ENCODE measurements at regions not wholly inside any gene's neighbourhood (a gene's known extent, or its start where the extent isn't known, plus 50 kb on each side); places are given as distances from the start of the nearest gene placed in this dataset.

GRCh38 chr11:115891581-115891980 lies 387.4 kb upstream of the CADM1 start:
- TF ChIP-seq, protein P1, sequence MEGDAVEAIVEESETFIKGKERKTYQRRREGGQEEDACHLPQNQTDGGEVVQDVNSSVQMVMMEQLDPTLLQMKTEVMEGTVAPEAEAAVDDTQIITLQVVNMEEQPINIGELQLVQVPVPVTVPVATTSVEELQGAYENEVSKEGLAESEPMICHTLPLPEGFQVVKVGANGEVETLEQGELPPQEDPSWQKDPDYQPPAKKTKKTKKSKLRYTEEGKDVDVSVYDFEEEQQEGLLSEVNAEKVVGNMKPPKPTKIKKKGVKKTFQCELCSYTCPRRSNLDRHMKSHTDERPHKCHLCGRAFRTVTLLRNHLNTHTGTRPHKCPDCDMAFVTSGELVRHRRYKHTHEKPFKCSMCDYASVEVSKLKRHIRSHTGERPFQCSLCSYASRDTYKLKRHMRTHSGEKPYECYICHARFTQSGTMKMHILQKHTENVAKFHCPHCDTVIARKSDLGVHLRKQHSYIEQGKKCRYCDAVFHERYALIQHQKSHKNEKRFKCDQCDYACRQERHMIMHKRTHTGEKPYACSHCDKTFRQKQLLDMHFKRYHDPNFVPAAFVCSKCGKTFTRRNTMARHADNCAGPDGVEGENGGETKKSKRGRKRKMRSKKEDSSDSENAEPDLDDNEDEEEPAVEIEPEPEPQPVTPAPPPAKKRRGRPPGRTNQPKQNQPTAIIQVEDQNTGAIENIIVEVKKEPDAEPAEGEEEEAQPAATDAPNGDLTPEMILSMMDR (conservative IDR thresholded peaks at IDR 0.05 in 1 of 2, IDR thresholded peaks at IDR 0.05 in 1 of 2; ENCODE audit: low read depth in 1 of 2, low read length in 2 of 2), result no peak
- no peak for TF ChIP-seq EZH2 (IDR thresholded peaks at IDR 0.05; ENCODE audit: low read length, missing control alignments)
